PFSK-1 (cell line): ENCODE measurements at regions not wholly inside any gene's neighbourhood (a gene's known extent, or its start where the extent isn't known, plus 50 kb on each side); places are given as distances from the start of the nearest gene placed in this dataset.

Experiments used
- FOXP2 ChIP-seq: optimal IDR thresholded peaks from 2 replicates; pipeline ENCODE3; 2011; ENCODE audit warnings: borderline replicate concordance, control low read depth, inconsistent platforms; ENCODE audit not compliant: insufficient read depth; ENCODE audit errors: extremely low read length, extremely low read depth
- POLR2AphosphoS5 ChIP-seq: IDR thresholded peaks from 2 replicates; pipeline ENCODE4 v1.6.1; 2012; ENCODE audit warnings: low read depth, mild to moderate bottlenecking, control low read depth, low read length, moderate library complexity
- SIN3A ChIP-seq: IDR thresholded peaks from 2 replicates; pipeline ENCODE4 v1.6.1; 2012; ENCODE audit warnings: mild to moderate bottlenecking, low read length, moderate library complexity, borderline replicate concordance; ENCODE audit not compliant: insufficient read depth
- TAF1 ChIP-seq: IDR thresholded peaks from 2 replicates; pipeline ENCODE4 v1.6.1; 2012; ENCODE audit warnings: low read length, control low read depth, borderline replicate concordance; ENCODE audit not compliant: insufficient read depth
- TF ChIP-seq, protein P1 (sequence below), 2 experiments: IDR thresholded peaks; 2 replicates each; pipeline versions ENCODE4 v1.6.1 to v1.8.0; 2011 to 2012; ENCODE audit warnings: low read depth in 2 of 2, low read length in 2 of 2, control low read depth in 1 of 2, inconsistent platforms in 1 of 2, mild to moderate bottlenecking in 1 of 2, moderate library complexity in 1 of 2; ENCODE audit not compliant: insufficient read depth in 1 of 2

DNA sequence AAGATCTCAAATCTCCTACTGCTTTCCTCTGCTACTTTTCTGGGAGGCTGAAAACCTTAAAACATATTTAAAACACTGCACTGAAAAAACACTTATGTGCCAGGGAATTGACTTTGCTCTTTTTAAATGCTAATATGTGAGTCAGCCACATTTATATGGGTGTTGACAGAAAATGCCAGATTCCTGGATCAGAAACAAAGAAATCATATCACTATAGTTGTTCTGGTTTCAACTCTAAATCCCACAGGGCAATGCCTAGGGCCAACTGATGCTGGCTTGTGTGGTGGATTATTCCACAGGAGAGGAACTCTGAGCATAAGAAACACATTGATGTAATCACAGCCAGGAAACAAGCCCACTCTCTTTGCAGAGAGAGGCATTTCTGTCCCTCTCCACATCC is 1439.0 kb upstream of the SPRY2 start:
- TF ChIP-seq POLR2AphosphoS5 (no peak), TAF1 (no peak), SIN3A (no peak), FOXP2 (no peak)
- TF ChIP-seq, protein P1, sequence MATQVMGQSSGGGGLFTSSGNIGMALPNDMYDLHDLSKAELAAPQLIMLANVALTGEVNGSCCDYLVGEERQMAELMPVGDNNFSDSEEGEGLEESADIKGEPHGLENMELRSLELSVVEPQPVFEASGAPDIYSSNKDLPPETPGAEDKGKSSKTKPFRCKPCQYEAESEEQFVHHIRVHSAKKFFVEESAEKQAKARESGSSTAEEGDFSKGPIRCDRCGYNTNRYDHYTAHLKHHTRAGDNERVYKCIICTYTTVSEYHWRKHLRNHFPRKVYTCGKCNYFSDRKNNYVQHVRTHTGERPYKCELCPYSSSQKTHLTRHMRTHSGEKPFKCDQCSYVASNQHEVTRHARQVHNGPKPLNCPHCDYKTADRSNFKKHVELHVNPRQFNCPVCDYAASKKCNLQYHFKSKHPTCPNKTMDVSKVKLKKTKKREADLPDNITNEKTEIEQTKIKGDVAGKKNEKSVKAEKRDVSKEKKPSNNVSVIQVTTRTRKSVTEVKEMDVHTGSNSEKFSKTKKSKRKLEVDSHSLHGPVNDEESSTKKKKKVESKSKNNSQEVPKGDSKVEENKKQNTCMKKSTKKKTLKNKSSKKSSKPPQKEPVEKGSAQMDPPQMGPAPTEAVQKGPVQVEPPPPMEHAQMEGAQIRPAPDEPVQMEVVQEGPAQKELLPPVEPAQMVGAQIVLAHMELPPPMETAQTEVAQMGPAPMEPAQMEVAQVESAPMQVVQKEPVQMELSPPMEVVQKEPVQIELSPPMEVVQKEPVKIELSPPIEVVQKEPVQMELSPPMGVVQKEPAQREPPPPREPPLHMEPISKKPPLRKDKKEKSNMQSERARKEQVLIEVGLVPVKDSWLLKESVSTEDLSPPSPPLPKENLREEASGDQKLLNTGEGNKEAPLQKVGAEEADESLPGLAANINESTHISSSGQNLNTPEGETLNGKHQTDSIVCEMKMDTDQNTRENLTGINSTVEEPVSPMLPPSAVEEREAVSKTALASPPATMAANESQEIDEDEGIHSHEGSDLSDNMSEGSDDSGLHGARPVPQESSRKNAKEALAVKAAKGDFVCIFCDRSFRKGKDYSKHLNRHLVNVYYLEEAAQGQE (IDR thresholded peaks at IDR 0.05; ENCODE audit: insufficient read depth in 1 of 2, low read depth in 2 of 2, low read length in 2 of 2) = no peak

DNA sequence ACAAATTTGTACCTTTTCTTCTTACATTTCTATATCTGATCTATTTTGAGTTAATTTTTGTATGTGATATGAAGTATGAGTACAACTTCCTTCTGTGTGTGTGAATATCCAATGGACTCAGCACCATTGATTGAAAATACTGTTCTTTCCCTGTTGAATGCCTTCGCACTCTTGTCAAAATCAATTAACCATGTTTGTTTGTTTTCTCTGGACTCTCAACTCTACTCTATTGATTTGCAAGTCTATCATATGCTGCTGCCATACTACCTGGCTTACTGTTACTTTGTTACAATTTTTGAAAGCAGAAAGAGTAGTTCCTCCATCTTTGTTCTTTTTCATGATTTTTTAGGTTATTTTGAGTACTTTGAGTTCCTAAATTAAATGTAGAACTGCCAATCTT is 1437.4 kb upstream of the SPRY2 start:
- TF ChIP-seq SIN3A = no peak
- no peak for TF ChIP-seq TAF1
- TF ChIP-seq POLR2AphosphoS5 = no peak
- no peak for TF ChIP-seq FOXP2
- TF ChIP-seq, protein P1 (IDR thresholded peaks at IDR 0.05; ENCODE audit: insufficient read depth in 1 of 2, low read depth in 2 of 2, low read length in 2 of 2) = no peak

DNA sequence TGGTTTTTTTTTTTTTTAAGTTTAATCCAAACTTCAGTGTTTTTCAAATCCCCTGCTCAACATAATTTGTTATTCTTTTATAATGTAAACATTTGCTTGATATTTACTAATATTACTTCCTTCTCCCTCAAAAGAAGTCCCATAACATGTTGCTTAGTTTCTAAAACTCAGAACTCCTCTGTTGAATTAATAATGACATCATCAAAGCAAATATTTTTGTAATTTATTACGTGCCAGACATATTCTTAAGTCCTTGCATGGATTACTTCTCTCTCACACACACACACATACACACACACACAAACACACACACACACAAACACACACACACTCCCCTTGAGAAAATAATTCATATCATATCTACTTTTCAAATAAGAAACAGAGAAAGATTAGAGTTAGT is 1432.3 kb upstream of the SPRY2 start:
- TF ChIP-seq SIN3A = no peak
- TF ChIP-seq FOXP2 = no peak
- TF ChIP-seq, protein P1 (IDR thresholded peaks at IDR 0.05; ENCODE audit: insufficient read depth in 1 of 2, low read depth in 2 of 2, low read length in 2 of 2) = no peak
- TF ChIP-seq TAF1 = no peak
- TF ChIP-seq POLR2AphosphoS5 = no peak

DNA sequence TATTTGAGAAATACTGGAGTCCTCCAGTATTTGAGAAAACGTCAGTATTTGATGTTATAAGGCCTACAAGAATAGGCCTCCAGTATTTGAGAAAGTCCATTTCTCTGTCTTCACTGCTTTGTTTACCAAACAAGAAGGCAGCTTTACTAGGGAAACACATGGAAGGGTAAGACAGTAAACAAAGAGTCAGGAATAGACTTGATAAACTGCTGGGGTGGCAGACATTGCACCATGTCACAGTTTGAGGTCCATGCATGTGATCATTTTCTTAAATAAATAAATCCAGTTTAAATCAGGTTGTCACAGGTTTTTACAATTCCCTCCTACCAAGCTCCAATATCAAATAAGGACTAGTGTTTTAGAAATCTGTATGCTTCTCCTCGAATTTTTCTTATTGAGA is 1431.0 kb upstream of the SPRY2 start:
- TF ChIP-seq FOXP2 (no peak), TAF1 (no peak)

DNA sequence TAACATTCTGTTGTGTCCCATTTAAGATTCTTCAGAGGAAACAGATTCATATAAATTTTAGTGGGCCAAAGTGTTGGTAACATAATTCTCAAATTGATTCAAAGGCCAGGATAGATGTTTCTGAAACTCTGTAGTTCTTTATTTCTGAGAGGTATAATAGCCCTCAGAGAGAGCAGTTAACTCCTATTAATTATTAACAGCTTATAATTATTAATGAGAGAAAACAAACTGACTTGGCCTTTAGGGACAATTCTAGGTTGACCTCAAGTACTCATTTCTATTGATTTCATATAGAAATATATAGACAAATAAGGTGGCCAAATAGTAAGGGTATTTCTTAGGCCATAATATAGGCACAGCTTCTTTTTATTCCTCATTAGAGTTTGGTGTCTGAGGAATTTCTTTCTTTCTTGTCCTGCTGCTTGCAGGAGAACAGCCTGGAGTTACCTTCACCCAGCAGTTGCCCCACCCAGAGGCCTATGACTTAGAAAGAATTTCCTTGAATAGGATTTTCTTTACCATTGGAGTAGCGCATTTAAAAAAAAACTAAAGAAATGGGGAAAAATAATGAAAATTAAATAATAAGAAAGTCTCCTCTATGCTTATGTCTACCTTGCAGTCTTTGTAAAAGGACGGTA is 1430.1 kb upstream of the SPRY2 start:
- no peak for TF ChIP-seq SIN3A
- no peak for TF ChIP-seq FOXP2
- TF ChIP-seq TAF1 = no peak
- TF ChIP-seq, protein P1 (IDR thresholded peaks at IDR 0.05; ENCODE audit: insufficient read depth in 1 of 2, low read depth in 2 of 2, low read length in 2 of 2) = no peak
- TF ChIP-seq POLR2AphosphoS5 = no peak
